ENCODE measurements at regions not wholly inside any gene's neighbourhood (a gene's known extent, or its start where the extent isn't known, plus 50 kb on each side); places are given as distances from the start of the nearest gene placed in this dataset.

DNA sequence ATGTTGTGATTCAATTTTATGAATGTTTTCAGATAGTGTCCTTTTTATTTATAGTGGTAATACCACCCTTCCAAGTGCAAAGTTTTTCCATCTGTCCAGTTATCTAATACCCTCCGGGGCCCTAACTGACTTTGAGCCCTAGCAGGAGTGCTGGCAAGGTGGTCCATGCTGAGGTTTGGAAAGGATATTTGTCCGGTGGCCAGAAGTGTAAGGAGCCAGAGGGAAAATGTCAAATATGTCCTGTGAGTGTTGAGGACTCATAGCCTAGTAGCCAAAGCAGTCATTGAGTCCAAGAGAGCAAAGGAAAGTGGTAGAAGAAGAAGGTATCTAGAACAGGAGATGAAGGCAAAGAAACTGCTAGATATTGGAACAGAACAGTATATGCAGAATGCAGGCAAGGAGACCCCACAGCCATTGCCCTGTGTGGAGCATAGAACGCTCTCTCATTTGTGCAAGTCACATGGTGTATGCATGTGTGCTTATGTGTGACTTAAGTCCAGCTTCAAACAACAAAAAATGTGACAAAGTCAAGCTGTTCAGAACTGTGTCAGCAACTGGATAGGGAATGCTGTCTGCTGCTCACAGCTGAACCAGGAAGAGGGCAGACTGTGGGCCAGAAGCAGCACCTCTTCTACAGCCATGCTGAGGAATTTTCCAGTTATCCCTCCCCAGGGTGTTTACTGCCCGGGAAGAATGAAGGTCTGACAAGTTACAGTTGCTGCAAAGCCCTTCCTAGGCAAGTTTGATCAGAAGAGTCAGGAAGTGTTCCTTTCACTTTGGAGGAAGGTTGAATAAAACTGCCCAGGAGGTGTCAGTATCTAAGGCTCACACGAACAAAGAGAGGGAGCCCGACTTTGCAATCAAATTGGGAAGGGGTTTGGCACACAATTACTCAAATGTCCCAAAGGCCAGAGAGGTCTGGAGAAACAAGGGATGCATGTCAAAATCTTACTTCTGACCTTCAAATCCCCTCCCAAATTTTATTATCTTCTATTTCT lies 463.3 kb upstream of the DMAC1 start:
- Mint-ChIP-seq H3K27ac (no peak overlapping the region), H3K9me3 (ENCODE audit: low read depth) (no peaks in the 10 kb centered on the region), H3K27me3 (no peaks in the 10 kb centered on the region), H3K4me3 (no peak overlapping the region), H3K4me1 (ENCODE audit: low read depth) (no peaks in the 10 kb centered on the region), H3K36me3 (no peaks in the 10 kb centered on the region)

DNA sequence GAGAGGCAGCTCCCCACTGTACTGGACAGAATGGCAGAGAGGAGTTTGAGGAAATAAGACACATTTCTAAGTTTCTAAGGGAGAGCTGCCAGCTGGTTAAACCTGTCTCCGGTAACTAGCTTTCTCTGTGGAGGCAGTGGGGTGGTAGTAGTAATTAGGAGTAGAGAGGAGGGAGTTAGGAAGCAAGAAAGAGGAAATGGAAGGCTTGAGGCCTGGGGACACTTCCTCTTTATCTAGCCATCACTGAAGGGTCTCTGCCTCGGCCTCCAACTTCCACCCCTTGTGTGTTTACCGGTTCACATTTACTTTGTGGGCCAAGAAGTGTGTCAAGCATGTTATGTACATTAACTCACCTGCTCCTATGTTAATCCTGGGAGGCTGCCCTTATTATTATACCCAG lies 462.2 kb upstream of the DMAC1 start:
- Mint-ChIP-seq H3K9me3 (ENCODE audit: low read depth) (no peaks in the 10 kb centered on the region), H3K27me3 (no peaks in the 10 kb centered on the region), H3K4me1 (ENCODE audit: low read depth) (no peaks in the 10 kb centered on the region), H3K27ac (no peak overlapping the region), H3K4me3 (no peak overlapping the region), H3K36me3 (no peaks in the 10 kb centered on the region)

DNA sequence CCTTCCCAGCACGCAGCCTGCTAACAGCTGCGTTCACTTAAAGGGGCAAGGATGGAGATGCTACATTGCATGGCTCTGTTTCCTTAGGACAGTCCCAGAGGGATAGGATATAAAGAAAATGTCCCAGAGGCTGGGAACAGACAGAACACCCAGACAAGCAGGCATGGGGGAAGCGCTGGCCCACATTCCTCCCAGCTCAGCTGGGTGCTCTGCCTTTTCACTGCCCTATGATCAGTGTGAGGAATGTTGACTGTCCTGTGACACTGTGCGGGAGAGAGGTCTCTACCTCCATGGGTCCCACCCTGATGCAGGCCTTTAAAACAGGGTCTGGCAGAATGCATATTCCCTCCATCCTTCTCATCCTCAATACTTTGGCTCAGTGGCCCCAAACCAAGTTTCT lies 459.4 kb upstream of the DMAC1 start:
- Mint-ChIP-seq H3K36me3 (no peaks in the 10 kb centered on the region), H3K27ac (no peak overlapping the region), H3K4me1 (ENCODE audit: low read depth) (no peaks in the 10 kb centered on the region), H3K27me3 (no peaks in the 10 kb centered on the region), H3K9me3 (ENCODE audit: low read depth) (no peaks in the 10 kb centered on the region), H3K4me3 (no peak overlapping the region)

DNA sequence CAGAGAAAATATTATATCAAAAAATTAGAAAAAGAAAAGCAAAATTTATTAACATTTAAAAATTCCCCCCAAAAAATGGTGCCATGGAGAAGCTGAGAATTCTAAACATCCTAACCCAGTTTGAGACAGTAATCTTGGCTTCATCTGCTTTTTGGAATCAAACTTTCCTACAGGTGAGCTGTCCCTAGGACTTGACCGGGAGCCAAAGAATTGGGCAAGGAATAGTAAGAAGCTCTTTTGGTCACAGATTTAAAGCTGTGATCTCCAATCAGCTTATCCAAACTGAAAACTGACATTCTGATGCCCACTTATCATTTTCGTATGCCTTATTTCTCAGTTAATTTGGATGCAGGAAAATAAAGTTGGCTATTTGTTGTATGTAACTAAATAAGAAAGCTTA lies 457.3 kb upstream of the DMAC1 start:
- Mint-ChIP-seq H3K9me3 (ENCODE audit: low read depth) (no peaks in the 10 kb centered on the region), H3K4me3 (no peak overlapping the region), H3K36me3 (no peaks in the 10 kb centered on the region), H3K4me1 (ENCODE audit: low read depth) (no peaks in the 10 kb centered on the region), H3K27ac (no peak overlapping the region), H3K27me3 (no peaks in the 10 kb centered on the region)

DNA sequence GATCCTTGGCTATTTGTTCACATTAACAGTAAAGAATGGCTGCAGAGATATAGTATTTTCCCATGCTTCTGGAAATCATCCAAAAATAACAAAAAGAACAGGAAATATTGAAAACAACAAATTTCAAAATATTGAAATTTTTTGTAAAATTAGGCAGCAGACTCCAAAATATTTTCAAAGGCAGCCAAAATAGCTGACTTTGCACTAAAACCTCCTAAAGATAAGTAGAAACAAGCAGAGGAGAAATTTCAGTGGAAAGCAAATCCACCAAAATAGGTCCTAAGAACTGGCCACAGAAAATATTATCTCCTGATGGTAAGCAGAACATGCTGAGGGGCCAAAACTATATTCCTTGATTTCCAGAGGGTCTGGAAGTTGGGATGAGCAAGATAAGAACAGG lies 456.3 kb upstream of the DMAC1 start:
- Mint-ChIP-seq H3K36me3 (no peaks in the 10 kb centered on the region), H3K27me3 (no peaks in the 10 kb centered on the region), H3K27ac (no peak overlapping the region), H3K9me3 (ENCODE audit: low read depth) (no peaks in the 10 kb centered on the region), H3K4me3 (no peak overlapping the region), H3K4me1 (ENCODE audit: low read depth) (no peaks in the 10 kb centered on the region)

DNA sequence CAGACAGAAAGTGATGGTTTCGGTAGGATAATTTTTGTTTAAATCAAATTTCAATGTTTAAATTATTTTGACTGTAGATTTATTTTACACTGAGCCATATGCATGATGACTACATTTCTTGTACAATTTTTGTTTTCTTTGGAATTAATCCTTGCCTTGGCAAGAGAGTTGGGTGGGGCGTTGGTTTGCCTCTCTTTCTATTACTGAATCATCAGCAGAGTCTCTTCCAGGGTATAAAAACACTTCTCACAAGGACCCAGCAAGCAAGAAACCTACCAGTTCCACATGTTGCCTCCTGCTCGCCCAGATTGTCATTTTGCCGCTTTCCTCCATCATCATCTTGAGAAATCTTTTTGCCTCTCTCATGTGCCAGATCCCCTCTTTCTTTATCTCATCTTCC lies 455.0 kb upstream of the DMAC1 start:
- Mint-ChIP-seq H3K4me3 (no peak overlapping the region), H3K9me3 (ENCODE audit: low read depth) (no peaks in the 10 kb centered on the region), H3K27ac (no peak overlapping the region), H3K36me3 (no peaks in the 10 kb centered on the region), H3K27me3 (no peaks in the 10 kb centered on the region), H3K4me1 (ENCODE audit: low read depth) (no peaks in the 10 kb centered on the region)

DNA sequence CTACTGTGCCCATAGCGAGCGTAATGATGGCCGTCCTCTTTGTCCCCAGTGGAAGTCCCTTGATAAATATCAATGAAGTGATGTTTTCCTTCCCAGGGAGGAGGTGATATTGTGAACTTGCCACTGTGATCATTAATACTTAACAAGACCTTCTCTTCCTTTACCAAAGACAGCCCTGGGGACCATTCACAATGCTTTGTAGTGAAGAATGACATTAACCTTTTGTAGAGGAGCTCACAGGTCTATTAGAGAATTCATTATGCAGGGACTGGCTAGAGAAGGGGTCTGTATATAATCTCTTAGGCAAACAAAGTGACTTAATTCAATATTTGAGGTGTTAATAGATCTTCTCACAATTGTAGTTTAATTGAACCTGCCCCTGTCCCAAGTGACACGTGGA lies 452.9 kb upstream of the DMAC1 start:
- Mint-ChIP-seq H3K27me3 (no peaks in the 10 kb centered on the region), H3K27ac (no peak overlapping the region), H3K36me3 (no peaks in the 10 kb centered on the region), H3K9me3 (ENCODE audit: low read depth) (no peaks in the 10 kb centered on the region), H3K4me1 (ENCODE audit: low read depth) (no peaks in the 10 kb centered on the region), H3K4me3 (no peak overlapping the region)

DNA sequence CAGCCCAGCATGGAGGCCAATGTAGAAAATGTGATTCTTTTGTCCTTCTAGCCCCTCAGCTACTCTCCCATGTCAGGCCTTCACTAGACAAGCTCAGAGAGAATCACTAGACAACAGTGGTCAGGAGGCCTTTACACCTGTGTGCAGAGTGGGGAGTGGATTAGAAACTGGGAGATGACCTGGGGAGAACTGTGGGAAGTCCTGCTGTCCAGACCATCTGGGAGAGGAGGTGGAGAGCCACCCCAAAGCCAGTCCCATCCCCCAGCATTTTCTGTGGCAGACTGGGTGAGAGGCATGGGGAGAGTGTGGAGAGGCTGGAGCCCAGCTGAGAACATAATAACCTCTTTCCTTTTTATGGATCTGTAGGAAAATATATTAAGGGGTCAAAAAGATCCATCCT lies 452.0 kb upstream of the DMAC1 start:
- H3K9me3 Mint-ChIP-seq (ENCODE audit: low read depth), result no peaks in the 10 kb centered on the region
- H3K4me1 Mint-ChIP-seq (ENCODE audit: low read depth), result no peaks in the 10 kb centered on the region
- H3K27ac Mint-ChIP-seq, result no peak overlapping the region
- H3K36me3 Mint-ChIP-seq, result no peaks in the 10 kb centered on the region
- no peak overlapping the region for H3K4me3 Mint-ChIP-seq
- H3K27me3 Mint-ChIP-seq, result no peaks in the 10 kb centered on the region

DNA sequence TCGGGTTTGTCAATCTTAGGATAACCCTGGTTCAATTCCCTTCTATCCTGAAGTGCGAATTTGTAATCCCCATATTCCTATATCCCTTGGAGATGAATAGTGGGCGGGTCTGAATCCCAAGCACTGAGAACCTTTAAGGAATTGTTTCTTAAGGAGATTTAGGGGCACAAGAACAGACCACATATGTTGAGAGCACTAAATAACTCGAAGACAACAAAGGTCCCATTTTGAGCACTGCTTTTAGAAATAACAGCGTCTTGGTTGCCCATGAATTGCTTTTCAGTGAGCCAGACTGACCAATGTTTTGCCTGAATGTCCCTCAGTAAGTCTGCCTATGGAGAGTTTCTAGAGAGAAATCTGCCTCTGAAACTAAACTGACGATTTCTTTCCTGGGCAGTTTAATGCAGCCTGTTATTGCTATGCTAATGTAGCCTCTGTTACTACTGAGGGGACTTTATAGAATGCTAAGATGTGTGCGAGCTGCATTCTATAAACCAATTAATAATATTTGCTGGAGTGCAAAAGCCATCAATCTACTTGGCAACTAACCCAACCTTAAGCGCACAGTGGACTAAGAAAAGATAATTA lies 445.0 kb upstream of the DMAC1 start:
- Mint-ChIP-seq H3K27me3 (peaks cover 2% of the 10 kb centered on the region), H3K27ac (no peak overlapping the region), H3K9me3 (ENCODE audit: low read depth) (no peaks in the 10 kb centered on the region), H3K4me1 (ENCODE audit: low read depth) (no peaks in the 10 kb centered on the region), H3K4me3 (no peak overlapping the region), H3K36me3 (no peaks in the 10 kb centered on the region)

DNA sequence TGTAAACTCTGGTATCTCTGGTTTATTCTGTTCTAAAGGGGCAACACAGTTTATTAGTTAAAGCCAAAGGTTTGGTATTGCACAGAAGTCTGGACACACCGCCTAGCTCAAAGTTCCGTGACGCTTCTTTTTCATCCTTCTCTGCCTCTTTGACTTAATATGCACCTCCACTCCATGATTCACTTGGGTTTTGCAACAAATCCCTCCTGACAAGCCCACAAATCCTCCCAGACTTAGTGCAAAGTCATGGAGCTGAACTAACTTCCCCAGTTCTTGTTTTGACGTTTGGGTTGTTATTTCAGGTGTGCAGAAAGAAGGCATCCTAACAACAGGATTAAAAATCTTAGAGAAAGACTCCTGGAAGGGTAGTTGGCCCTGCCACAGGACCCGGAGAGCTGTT lies 441.6 kb upstream of the DMAC1 start:
- Mint-ChIP-seq H3K27ac (no peak overlapping the region), H3K27me3 (peaks cover 2% of the 10 kb centered on the region), H3K36me3 (no peaks in the 10 kb centered on the region), H3K9me3 (ENCODE audit: low read depth) (no peaks in the 10 kb centered on the region), H3K4me3 (no peak overlapping the region), H3K4me1 (ENCODE audit: low read depth) (no peaks in the 10 kb centered on the region)

DNA sequence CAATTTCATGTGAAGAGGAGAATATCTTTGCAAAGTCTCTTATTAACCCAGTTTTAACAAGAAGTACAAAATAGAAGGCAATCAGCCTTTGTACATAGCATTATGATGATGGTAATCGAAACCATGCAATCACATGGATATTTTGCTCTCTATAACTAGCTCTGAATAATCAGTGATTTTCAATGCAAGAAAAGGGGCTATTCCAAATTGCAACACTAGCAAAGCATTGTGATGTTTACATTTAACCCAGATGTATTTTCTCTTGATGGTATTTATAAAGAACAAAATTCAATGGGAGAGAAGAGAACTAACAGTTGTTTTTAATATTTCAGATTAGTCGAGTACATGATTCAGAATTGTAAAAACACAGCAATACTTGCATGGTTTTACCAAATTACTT lies 437.5 kb upstream of the DMAC1 start:
- no peaks in the 10 kb centered on the region for H3K36me3 Mint-ChIP-seq
- H3K27me3 Mint-ChIP-seq, result peaks cover 2% of the 10 kb centered on the region
- H3K9me3 Mint-ChIP-seq (ENCODE audit: low read depth), result no peaks in the 10 kb centered on the region
- no peak overlapping the region for H3K4me3 Mint-ChIP-seq
- H3K27ac Mint-ChIP-seq, result no peak overlapping the region
- H3K4me1 Mint-ChIP-seq (ENCODE audit: low read depth), result no peaks in the 10 kb centered on the region

DNA sequence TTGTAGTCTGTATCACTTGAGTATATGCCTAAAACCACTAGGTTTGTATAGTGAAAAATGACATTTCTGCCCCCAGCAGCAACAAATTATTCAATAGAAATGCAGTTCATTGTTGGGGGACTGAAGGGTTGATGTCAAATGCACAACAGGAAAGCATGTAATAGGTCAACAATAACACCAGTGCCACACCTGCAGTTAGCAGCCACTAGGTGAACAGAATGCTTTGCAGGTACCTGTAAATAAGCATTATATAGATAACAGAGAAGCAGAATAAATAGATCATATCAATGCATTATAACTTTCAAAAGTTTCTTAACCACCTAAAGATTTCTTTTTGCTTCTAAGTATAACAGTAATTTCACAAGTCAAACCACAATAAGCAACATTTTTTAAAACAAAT lies 435.9 kb upstream of the DMAC1 start:
- H3K4me1 Mint-ChIP-seq (ENCODE audit: low read depth), result no peaks in the 10 kb centered on the region
- no peak overlapping the region for H3K27ac Mint-ChIP-seq
- no peak overlapping the region for H3K4me3 Mint-ChIP-seq
- peaks cover 2% of the 10 kb centered on the region for H3K27me3 Mint-ChIP-seq
- no peaks in the 10 kb centered on the region for H3K9me3 Mint-ChIP-seq (ENCODE audit: low read depth)
- H3K36me3 Mint-ChIP-seq, result no peaks in the 10 kb centered on the region

DNA sequence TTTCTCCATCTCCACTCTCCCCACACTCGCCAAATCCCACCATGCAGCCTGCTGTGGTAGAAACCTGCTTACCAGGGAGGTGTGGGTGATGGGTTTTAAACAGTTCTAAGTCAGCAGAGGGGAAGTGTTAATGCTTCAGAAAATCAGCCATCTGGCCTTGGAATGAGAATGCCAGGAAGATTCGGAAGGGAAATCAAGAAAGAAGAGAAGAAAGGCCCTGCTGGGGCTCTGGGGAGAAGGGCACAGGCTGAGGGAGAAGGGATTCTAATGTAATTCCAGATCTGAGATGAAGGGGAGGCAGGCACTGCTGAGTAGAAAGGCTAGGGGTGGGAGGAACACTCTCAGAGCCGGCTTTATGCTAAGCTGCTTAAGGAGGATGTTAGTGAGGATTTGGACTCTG lies 434.7 kb upstream of the DMAC1 start:
- Mint-ChIP-seq H3K27ac (no peak overlapping the region), H3K27me3 (no peaks in the 10 kb centered on the region), H3K36me3 (no peaks in the 10 kb centered on the region), H3K4me1 (ENCODE audit: low read depth) (no peaks in the 10 kb centered on the region), H3K9me3 (ENCODE audit: low read depth) (no peaks in the 10 kb centered on the region), H3K4me3 (no peak overlapping the region)

DNA sequence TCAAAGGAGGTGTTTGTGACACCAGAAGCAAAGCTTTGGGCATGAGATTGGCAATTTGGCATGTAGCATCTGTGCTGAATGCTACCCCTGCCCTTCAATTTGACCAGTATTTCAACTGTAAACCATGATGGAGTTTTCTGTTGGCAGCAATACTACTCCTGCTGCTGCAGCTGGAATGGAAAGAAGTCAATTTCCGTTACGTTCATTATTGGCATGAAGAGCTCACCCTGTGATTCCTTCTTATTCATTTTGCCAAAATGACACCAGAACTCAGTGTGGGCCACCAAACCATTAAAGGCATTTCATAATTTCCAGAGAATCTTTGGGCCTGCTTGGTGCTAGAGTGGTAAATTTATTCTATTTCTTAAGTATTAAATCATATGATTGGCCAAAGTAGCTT lies 433.1 kb upstream of the DMAC1 start:
- no peaks in the 10 kb centered on the region for H3K9me3 Mint-ChIP-seq (ENCODE audit: low read depth)
- H3K4me3 Mint-ChIP-seq, result no peak overlapping the region
- H3K27me3 Mint-ChIP-seq, result no peaks in the 10 kb centered on the region
- H3K36me3 Mint-ChIP-seq, result no peaks in the 10 kb centered on the region
- H3K4me1 Mint-ChIP-seq (ENCODE audit: low read depth), result no peaks in the 10 kb centered on the region
- no peak overlapping the region for H3K27ac Mint-ChIP-seq

DNA sequence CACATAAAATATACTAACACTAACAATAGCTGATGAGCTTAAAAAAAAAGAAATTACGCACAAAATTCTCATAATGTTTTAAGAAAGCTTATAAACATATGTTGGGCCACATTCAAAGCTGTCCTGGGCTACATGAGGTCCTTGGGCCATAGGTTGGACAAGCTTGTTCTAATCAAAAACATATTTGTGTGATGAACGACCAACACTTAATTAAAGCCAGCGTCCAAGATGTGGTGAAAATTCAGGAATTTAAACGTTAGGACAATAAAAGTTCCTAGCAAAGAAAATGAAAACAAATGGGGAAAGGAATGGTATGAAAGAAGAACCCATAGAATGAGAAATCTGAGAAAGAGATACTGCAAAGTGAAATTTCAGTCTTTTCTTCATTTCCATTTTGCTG lies 429.6 kb upstream of the DMAC1 start:
- Mint-ChIP-seq H3K27ac (no peak overlapping the region), H3K9me3 (ENCODE audit: low read depth) (no peaks in the 10 kb centered on the region), H3K4me3 (no peak overlapping the region), H3K27me3 (no peaks in the 10 kb centered on the region), H3K4me1 (ENCODE audit: low read depth) (no peaks in the 10 kb centered on the region), H3K36me3 (peaks cover 2% of the 10 kb centered on the region)

DNA sequence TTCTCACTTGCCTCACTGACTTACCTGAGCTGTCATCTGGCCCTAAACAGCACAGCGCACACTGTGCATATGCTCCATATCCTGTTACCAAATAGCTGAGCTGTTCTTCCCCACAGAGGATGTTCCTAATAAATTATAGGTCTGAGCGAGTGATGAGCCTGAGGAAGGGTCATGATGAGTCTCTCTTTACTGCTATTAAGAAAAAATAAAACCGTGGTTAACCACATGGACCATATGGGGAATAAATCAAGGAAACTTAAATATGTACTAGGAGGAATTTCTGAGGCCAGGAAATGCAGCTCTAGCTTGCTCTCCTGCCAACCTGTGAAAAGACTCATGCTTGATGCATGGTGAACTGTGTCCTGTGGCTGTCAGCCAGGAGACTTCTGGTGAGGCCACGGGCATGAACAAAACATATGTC lies 424.8 kb upstream of the DMAC1 start:
- Mint-ChIP-seq H3K27ac (no peak overlapping the region), H3K4me1 (ENCODE audit: low read depth) (no peaks in the 10 kb centered on the region), H3K9me3 (ENCODE audit: low read depth) (no peaks in the 10 kb centered on the region), H3K36me3 (peaks cover 2% of the 10 kb centered on the region), H3K27me3 (no peaks in the 10 kb centered on the region), H3K4me3 (no peak overlapping the region)

Data from activated naive CD8-positive, alpha-beta T cell (primary cell).